Uterus (tissue), 2 donors: ENCODE measurements at regions not wholly inside any gene's neighbourhood (a gene's known extent, or its start where the extent isn't known, plus 50 kb on each side); places are given as distances from the start of the nearest gene placed in this dataset.

Experiments
- POLR2A ChIP-seq, 2 donors: fragments of 450-650 bp; IDR thresholded peaks; one replicate each; pipeline ENCODE4 v1.6.1; 2016; ENCODE audit warnings: antibody characterized with exemption in 2 of 2, mild to moderate bottlenecking in 1 of 2, moderate library complexity in 1 of 2
- TF ChIP-seq, protein P1 (sequence below), 4 experiments: fragments of 200-600 bp in 2 of 4; fragments of 450-650 bp in 2 of 4; sonication (generic) in 2 of 4; IDR thresholded peaks; one replicate each; pipeline ENCODE4 v1.5.1; 2016 to 2019; ENCODE audit warnings: antibody characterized with exemption in 4 of 4, mild to moderate bottlenecking in 2 of 4, moderate library complexity in 1 of 4

GRCh38 chr17:5797447-5798050, 213.2 kb upstream of the NLRP1 start:
- TF ChIP-seq, protein P1, sequence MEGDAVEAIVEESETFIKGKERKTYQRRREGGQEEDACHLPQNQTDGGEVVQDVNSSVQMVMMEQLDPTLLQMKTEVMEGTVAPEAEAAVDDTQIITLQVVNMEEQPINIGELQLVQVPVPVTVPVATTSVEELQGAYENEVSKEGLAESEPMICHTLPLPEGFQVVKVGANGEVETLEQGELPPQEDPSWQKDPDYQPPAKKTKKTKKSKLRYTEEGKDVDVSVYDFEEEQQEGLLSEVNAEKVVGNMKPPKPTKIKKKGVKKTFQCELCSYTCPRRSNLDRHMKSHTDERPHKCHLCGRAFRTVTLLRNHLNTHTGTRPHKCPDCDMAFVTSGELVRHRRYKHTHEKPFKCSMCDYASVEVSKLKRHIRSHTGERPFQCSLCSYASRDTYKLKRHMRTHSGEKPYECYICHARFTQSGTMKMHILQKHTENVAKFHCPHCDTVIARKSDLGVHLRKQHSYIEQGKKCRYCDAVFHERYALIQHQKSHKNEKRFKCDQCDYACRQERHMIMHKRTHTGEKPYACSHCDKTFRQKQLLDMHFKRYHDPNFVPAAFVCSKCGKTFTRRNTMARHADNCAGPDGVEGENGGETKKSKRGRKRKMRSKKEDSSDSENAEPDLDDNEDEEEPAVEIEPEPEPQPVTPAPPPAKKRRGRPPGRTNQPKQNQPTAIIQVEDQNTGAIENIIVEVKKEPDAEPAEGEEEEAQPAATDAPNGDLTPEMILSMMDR (IDR thresholded peaks at IDR 0.05), result no peak
- TF ChIP-seq POLR2A (IDR thresholded peaks at IDR 0.05), result no peak
